Neural cell (in vitro differentiated cells): ENCODE measurements at regions not wholly inside any gene's neighbourhood (a gene's known extent, or its start where the extent isn't known, plus 50 kb on each side); places are given as distances from the start of the nearest gene placed in this dataset.

Source experiments
- H2AFZ ChIP-seq: fragments of 200-600, 300-800 bp; sonication (generic), shearing (Covaris generic); 2 replicates; pipeline ENCODE4 v1.6.0; 2014; ENCODE audit warnings: low read depth, mild to moderate bottlenecking, antibody characterized with exemption, low read length, moderate library complexity
- H3F3A ChIP-seq: fragments of 200-600 bp; shearing (Covaris generic); 2 replicates; pipeline ENCODE4 v1.6.1; 2016; ENCODE audit warnings: mild to moderate bottlenecking, moderate library complexity, mixed read lengths, antibody characterized with exemption, low read length; ENCODE audit not compliant: insufficient read depth, poor library complexity, severe bottlenecking
- H3K27ac ChIP-seq: fragments of 200-600, 300-800 bp; sonication (generic), shearing (Covaris generic); 2 replicates; pipeline ENCODE4 v1.5.1; 2014; ENCODE audit warnings: mild to moderate bottlenecking, low read length, moderate library complexity
- H3K27me3 ChIP-seq: fragments of 300-800, 200-600 bp; sonication (generic), shearing (Covaris generic); 2 replicates; pipeline ENCODE4 v1.6.0; 2014; ENCODE audit warnings: mild to moderate bottlenecking, low read depth, low read length, moderate library complexity; ENCODE audit not compliant: insufficient read depth
- H3K36me3 ChIP-seq: fragments of 300-800, 200-600 bp; sonication (generic), shearing (Covaris generic); 2 replicates; pipeline ENCODE4 v1.5.1; 2014; ENCODE audit warnings: mild to moderate bottlenecking, antibody characterized with exemption, low read length, moderate library complexity; ENCODE audit not compliant: insufficient read depth
- H3K4me2 ChIP-seq: fragments of 300-800, 200-600 bp; sonication (generic), shearing (Covaris generic); 2 replicates; pipeline ENCODE4 v1.6.0; 2014; ENCODE audit warnings: mild to moderate bottlenecking, low read length
- H3K4me3 ChIP-seq: fragments of 300-800, 200-600 bp; sonication (generic), shearing (Covaris generic); 2 replicates; pipeline ENCODE4 v1.5.1; 2014; ENCODE audit warnings: mild to moderate bottlenecking, low read length, moderate library complexity
- H3K79me2 ChIP-seq: fragments of 200-600 bp; shearing (Covaris generic); replicated peaks from 2 replicates; pipeline ENCODE4 v1.6.0; 2014; ENCODE audit warnings: mild to moderate bottlenecking, low read length, moderate library complexity; ENCODE audit not compliant: insufficient read depth
- H3K9ac ChIP-seq: fragments of 300-800, 200-600 bp; sonication (generic), shearing (Covaris generic); 2 replicates; pipeline ENCODE4 v1.6.1; 2016; ENCODE audit warnings: mild to moderate bottlenecking, low read length, mixed read lengths
- H3K9me2 ChIP-seq: fragments of 200-600 bp; shearing (Covaris generic); 2 replicates; pipeline ENCODE4 v1.6.1; 2016; ENCODE audit warnings: mild to moderate bottlenecking, low read length, mixed read lengths; ENCODE audit not compliant: insufficient read depth
- H3K9me3 ChIP-seq: fragments of 200-600, 300-800 bp; sonication (generic), shearing (Covaris generic); 2 replicates; pipeline ENCODE4 v1.6.1; 2016; ENCODE audit warnings: mild to moderate bottlenecking, mixed run types, low read length, moderate library complexity, mixed read lengths
- H4K20me1 ChIP-seq: fragments of 200-600 bp; shearing (Covaris generic); 2 replicates; pipeline ENCODE4 v1.6.1; 2016; ENCODE audit warnings: mild to moderate bottlenecking, mixed run types; ENCODE audit not compliant: insufficient read depth
- EP300 ChIP-seq: fragments of 450-650 bp; conservative IDR thresholded peaks from 2 replicates; pipeline ENCODE4 v1.6.1; 2014; ENCODE audit warnings: antibody characterized with exemption, mild to moderate bottlenecking, moderate library complexity; ENCODE audit not compliant: poor library complexity, severe bottlenecking
- EZH2 ChIP-seq: fragments of 200-600, 300-800 bp; shearing (Covaris generic), sonication (generic); IDR thresholded peaks from 2 replicates; pipeline ENCODE4 v1.6.1; 2014; ENCODE audit warnings: antibody characterized with exemption, low read length, borderline replicate concordance, mild to moderate bottlenecking; ENCODE audit not compliant: insufficient read depth, poor library complexity, severe bottlenecking
- MXI1 ChIP-seq: fragments of 450-650 bp; conservative IDR thresholded peaks from 2 replicates; pipeline ENCODE4 v1.6.1; 2014; ENCODE audit warnings: antibody characterized with exemption, mild to moderate bottlenecking; ENCODE audit not compliant: poor library complexity, severe bottlenecking
- POLR2AphosphoS5 ChIP-seq: IDR thresholded peaks from 2 replicates; pipeline ENCODE4 v1.6.1; 2012
- RAD21 ChIP-seq: fragments of 450-650 bp; conservative IDR thresholded peaks from 2 replicates; pipeline ENCODE4 v1.6.1; 2014; ENCODE audit warnings: antibody characterized with exemption, mild to moderate bottlenecking, moderate library complexity
- REST ChIP-seq: IDR thresholded peaks from 2 replicates; pipeline ENCODE4 v1.6.1; 2012; ENCODE audit warnings: borderline replicate concordance
- SMC3 ChIP-seq: fragments of 450-650 bp; conservative IDR thresholded peaks from 2 replicates; pipeline ENCODE4 v1.6.1; 2014; ENCODE audit warnings: antibody characterized with exemption, mild to moderate bottlenecking, moderate library complexity; ENCODE audit not compliant: poor library complexity
- TAF1 ChIP-seq: IDR thresholded peaks from 2 replicates; pipeline ENCODE4 v1.6.1; 2012; ENCODE audit warnings: low read depth
- TF ChIP-seq, protein P1 (sequence below): fragments of 450-650 bp; IDR thresholded peaks from 2 replicates; pipeline ENCODE4 v1.5.1; 2014; ENCODE audit warnings: antibody characterized with exemption, mild to moderate bottlenecking, moderate library complexity; ENCODE audit not compliant: poor library complexity, severe bottlenecking

- no peaks in the 10 kb centered on the region for H3F3A ChIP-seq
- H3K79me2 ChIP-seq, result no peaks in the 10 kb centered on the region
- TF ChIP-seq EP300 (no peak), SMC3 (no peak), EZH2 (no peak), MXI1 (no peak), TAF1 (no peak), REST (no peak), POLR2AphosphoS5 (no peak), RAD21 (no peak)
- TF ChIP-seq, protein P1, sequence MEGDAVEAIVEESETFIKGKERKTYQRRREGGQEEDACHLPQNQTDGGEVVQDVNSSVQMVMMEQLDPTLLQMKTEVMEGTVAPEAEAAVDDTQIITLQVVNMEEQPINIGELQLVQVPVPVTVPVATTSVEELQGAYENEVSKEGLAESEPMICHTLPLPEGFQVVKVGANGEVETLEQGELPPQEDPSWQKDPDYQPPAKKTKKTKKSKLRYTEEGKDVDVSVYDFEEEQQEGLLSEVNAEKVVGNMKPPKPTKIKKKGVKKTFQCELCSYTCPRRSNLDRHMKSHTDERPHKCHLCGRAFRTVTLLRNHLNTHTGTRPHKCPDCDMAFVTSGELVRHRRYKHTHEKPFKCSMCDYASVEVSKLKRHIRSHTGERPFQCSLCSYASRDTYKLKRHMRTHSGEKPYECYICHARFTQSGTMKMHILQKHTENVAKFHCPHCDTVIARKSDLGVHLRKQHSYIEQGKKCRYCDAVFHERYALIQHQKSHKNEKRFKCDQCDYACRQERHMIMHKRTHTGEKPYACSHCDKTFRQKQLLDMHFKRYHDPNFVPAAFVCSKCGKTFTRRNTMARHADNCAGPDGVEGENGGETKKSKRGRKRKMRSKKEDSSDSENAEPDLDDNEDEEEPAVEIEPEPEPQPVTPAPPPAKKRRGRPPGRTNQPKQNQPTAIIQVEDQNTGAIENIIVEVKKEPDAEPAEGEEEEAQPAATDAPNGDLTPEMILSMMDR, result no peak
- H3K4me2 ChIP-seq, result no peak overlapping the region
- H3K27ac ChIP-seq, result no peak overlapping the region
- no peaks in the 10 kb centered on the region for H4K20me1 ChIP-seq
- no peak overlapping the region for H2AFZ ChIP-seq
- no peak overlapping the region for H3K4me3 ChIP-seq
- no peaks in the 10 kb centered on the region for H3K27me3 ChIP-seq
- H3K9me3 ChIP-seq, result no peaks in the 10 kb centered on the region
- no peak overlapping the region for H3K9ac ChIP-seq
- H3K36me3 ChIP-seq, result no peaks in the 10 kb centered on the region
- H3K9me2 ChIP-seq, result no peaks in the 10 kb centered on the region
These were observed 108.6 kb upstream of the TRIM2 start for GRCh38 chr4:153095448-153096204.

- H4K20me1 ChIP-seq, result no peaks in the 10 kb centered on the region
- no peaks in the 10 kb centered on the region for H3K9me2 ChIP-seq
- H3K79me2 ChIP-seq, result no peaks in the 10 kb centered on the region
- no peak overlapping the region for H3K9ac ChIP-seq
- H3F3A ChIP-seq, result no peaks in the 10 kb centered on the region
- H3K27me3 ChIP-seq, result no peaks in the 10 kb centered on the region
- H3K9me3 ChIP-seq, result no peaks in the 10 kb centered on the region
- no peak overlapping the region for H3K4me2 ChIP-seq
- no peak for TF ChIP-seq TAF1
- no peak for TF ChIP-seq SMC3
- no peak for TF ChIP-seq EP300
- TF ChIP-seq, protein P1, result no peak
- no peak for TF ChIP-seq REST
- no peak for TF ChIP-seq RAD21
- no peak for TF ChIP-seq EZH2
- TF ChIP-seq POLR2AphosphoS5, result no peak
- no peak for TF ChIP-seq MXI1
- no peak overlapping the region for H3K27ac ChIP-seq
- no peak overlapping the region for H2AFZ ChIP-seq
- no peak overlapping the region for H3K4me3 ChIP-seq
- H3K36me3 ChIP-seq, result no peaks in the 10 kb centered on the region
These were observed 107.9 kb upstream of the TRIM2 start for GRCh38 chr4:153096344-153096743.
